HuH-7 (cell line): ENCODE measurements at regions not wholly inside any gene's neighbourhood (a gene's known extent, or its start where the extent isn't known, plus 50 kb on each side); places are given as distances from the start of the nearest gene placed in this dataset.
A peak's percentile ranks its signal among the peaks of the same experiment; 100 is the strongest.

ENCODE experiments used
- DNase-seq: peaks from one replicate; pipeline ENCODE4 v3.0.0; 2011; ENCODE audit warnings: low spot score

DNA sequence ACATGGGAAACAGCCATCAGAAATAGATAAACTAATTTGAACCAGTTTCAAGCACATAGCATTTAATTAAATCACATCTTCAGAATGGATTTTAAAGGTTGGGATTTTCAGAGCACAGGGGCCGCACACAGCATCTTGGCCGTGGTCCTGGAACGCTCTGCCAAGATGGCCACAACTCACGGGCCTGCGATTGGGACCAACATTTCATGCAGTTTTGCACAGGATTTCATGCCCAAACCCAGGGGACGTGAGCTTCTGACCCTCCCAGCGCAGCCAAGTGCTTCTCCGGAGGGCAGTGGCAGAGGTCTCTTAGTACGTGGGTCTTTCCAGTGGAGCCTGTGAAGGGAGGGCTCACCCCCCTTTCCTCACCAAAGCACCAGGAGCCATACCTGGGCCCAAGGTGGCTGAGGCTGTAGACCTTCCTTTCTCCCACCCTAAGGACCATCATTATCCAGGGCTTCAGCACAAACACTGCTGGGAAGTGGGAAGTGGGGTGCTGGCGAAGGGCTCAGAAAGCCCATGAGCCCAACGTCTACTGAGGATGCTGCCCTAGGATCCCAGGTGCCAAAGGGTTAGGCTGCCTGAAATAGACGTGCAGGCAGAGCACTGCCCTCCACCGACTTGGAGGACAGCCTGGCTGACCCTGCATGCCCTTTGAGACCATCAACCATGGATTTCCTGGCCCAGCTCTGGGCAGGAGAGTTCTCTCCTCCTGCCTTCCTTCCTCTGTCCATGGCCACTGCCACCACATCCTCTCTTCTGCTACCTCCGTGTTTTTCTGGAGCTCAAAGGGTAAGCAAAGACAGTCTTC is 611.2 kb upstream of the MGMT start:
- DNase-seq: no peak

GRCh38 chr10:128859738-128860386 is 607.2 kb upstream of the MGMT start:
- DNase-seq: peak; percentile 40

DNA sequence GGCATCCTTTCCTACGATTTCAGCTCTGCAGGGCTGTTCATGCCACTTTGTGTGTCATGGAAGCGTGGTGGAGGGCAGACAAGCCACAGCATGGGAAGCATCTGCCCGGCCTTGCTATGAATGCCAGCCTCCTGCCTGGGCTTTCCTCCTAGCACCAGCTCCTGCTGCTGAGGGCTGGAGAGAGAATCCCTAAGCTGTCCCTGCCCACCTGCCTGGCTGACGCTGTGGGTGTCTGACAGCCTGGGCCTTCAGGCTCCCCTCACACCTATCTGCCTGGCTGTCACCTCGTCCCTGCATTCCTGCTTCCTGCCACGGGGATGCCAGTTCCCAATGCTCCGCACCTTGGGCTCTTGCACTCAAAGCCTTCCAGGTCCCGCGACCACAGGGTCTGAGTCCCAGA is 606.5 kb upstream of the MGMT start:
- DNase-seq: no peak

- no peak for DNase-seq
These were observed 605.8 kb upstream of the MGMT start for GRCh38 chr10:128861018-128861901.

- DNase-seq: no peak
These were observed 603.6 kb upstream of the MGMT start for GRCh38 chr10:128863411-128863810.

DNA sequence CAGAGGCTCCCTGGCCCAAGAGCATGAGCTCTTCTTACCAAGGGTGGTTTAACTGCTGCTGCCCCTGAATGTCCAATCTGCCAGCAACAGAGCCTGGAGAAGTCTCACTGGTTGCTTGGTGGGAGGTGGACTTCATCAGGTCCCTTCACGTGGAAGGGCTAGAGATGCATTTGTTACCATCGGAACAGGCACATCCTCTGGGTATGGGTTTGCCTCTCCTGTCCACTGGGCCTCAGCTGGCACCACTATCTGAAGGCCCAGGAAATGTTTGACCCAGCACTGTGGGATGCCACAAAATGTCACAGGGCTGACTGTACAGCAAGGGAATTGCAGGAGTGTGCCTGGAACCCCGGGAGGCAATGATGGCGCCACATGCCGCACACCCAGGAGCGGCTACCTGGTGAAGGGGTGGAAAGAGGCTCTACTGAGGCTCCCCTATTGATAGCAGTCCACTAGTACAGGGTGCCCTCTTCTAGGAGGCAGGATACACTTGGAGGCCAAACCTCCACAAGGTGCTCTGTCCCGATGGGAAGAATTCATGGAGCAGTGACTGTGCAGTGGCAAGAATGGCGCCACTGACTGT is 603.1 kb upstream of the MGMT start:
- DNase-seq: no peak

DNA sequence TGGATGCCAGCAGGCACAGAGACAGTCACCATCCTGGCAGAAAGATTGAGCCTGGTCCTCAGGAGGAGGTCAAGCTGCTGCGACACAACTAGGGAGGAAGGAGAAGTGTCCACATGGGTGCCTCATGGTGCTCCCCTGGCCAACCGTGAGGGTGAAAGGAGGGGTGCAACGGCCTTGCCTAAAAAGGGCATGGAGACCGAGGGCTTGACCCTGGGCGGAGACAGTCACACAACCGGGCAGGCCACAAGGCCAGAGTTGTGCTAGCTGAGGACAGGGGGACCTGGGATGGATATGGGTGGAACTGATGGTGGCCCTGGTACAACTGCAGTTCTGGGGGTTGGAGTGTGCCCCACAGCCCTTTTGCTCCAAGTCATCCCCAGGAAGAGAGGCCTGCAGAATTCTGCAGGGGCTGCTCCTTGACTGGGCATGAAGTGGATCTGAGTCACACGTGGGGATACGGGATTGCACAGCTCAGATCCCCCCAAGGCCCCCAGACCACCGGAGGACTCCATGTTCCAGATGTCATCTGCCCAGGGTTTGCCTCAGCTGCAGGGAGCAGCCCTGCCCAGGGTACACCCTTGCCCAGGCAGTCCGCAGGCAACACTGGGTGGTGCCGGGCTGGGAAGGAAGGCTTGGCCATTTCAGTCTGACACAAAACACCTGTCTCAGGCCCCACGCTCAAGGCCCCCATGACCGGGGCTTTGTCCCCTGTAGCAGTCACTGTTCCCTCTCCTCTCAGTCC is 602.3 kb upstream of the MGMT start:
- no peak for DNase-seq

DNA sequence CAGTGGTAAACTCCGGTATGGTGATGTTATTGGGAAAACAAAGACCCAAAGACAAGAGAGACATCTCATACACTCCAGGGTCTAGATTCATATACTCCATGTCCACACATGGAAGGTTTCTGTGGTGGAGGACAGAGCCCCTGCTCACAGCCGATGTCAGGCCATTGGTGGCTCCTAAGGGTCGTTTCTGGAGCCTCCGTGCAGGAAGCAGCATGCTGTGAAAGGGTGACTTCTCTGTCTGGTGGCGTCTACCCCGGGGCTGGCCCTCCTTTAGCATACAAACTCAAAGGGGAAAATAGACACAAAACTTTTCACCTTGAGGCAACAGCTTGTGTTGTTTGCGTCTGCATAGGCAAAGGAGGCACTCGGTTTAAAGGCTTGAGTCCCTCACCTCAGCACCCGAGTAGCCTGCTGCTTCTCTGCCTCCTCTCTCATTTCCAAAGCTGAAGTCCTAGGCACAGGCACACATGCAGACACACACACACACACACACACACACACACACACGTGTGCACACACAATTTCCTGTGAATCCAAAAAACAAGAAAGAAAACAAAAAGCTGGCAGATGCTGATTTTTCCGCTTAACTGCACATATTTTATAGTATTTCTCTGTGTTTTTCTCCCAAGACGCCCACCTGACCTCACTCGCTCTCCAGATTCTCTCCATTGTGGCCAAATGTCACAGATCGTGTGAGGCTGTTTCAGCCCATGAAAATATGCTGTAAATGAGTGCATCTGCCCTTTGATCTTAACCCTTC is 601.4 kb upstream of the MGMT start:
- DNase-seq: no peak

GRCh38 chr10:128866551-128866950 is 600.5 kb upstream of the MGMT start:
- DNase-seq: no peak

DNA sequence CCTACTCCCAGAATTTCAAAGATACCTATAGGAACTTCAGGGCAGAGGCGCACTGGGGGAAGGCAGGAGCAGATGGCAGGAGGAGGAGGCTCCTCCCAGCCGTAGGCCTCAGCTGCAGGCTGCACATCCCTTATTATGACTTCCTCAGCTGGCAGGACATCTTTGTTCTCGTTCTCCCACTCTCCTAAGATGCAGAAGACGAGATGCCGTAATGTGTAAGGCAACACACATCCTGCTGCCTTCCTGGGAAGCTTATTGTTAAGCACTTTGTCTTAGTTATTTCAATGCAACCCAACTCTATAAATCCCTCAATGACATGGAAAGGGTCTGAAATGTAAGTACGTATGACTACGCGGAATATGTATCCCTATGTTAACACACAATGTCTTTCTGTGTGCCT is 599.8 kb upstream of the MGMT start:
- no peak for DNase-seq

- no peak for DNase-seq
These were observed 599.2 kb upstream of the MGMT start for GRCh38 chr10:128867819-128868218.

DNA sequence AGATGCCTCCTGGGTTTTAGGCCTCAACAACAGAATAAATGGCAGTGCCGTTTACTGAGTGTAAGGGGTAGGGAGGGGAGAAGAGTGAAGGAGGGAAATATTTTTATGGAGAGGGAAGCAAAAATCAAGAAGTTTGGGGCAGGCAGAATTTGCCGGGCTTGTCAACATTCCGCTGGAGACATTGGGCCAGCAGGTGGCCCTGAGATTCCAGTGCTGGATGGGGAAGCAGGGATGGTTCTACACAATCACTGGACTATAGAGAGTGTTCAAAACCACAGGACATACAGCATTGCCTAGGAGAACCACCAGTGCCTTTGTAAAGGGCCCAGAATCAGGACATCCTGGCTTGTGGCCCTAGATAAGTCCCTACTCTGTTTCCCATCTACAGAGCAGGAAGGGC is 598.6 kb upstream of the MGMT start:
- no peak for DNase-seq

DNA sequence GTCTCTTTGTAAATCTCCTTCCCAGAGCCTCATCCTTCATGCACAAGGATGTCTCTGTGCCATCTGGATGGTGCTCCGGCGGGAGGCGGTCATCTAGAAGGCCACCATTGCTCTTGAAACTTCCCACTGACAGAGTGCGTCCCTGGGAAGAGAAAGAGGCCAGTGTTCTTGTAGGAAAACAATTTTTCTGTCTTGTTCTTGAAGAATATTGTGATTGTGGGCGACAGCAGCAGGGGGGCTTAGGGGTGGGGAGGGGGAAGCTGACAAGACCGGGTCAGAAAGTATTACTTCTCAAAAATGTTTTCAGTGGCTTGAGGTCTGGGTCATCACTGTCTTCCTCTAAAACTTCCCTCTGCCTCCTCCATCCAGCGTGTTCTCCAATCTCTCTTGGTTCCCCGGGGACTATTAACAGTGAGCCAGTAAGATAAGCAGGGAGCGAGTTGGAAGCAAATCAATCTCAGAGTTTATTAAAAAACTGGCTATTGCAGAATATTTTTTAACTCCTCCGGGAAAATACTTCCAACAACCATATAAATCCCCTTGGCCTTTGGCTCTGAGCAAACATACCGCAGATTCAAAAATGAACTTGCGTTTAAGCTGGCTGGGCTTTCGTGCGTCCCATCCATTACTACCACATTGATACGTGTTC is 597.8 kb upstream of the MGMT start:
- no peak for DNase-seq

DNA sequence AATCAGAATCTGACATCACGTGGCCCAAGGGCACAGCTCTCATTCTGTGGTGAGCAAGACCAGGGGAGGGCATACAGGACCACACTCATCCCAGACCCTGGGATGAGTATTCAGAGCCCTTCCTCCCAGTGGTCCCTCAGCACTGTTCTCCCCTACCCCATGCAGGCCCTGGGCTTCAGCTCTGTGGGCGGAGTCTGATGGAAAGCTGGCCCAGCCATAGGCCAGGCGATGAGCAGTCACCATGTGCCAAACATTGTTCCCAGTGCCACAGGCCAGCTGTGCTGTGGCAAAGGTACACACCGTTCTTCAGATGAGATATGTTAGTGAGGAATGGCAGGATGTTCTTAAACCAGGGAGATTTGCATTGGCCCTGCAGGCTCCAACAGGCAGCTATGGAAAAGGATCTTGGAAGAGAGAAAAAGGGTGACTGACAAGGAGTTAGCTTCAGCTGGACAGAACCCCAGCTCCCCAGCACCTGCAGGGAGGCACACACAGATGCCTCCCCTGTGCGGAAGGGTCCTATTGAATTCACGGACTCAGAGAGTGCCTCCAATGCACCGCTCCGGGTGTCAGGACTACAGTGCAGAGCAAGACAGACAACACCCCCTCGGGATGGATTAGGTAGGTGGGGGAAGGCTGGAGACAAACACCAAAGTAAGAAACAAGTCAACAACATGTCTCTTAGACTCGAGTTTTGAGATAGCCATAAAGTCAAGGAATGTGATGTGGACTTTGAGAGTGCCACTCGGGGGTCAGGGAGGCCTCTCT is 596.0 kb upstream of the MGMT start:
- DNase-seq: no peak

DNA sequence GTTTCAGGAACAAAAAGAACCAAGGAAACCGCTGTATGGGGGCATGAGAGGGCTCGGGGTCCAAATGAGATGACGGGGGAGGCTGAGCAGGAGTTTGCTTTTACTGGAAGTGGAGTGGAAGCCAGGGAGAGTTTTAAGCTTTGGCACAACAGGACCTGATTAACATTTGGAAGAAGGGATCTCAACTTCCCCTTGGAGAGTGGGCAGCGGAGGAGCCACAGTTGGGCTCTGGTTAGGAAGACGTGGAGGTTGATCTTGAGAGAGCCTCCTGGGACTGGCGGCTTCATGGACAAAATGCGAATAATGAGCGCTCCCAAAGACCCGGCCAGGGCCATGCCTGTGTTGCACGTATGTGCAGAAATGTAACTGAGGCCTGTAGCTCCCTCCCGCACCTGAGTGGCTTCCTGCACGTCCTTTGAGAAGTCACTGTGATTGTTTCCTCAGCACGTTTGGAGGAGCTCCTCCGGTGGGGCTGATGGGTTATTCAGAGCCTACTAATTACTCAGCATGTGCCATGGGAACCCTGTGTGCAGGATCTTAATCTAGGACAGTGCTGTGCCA is 595.3 kb upstream of the MGMT start:
- no peak for DNase-seq

DNA sequence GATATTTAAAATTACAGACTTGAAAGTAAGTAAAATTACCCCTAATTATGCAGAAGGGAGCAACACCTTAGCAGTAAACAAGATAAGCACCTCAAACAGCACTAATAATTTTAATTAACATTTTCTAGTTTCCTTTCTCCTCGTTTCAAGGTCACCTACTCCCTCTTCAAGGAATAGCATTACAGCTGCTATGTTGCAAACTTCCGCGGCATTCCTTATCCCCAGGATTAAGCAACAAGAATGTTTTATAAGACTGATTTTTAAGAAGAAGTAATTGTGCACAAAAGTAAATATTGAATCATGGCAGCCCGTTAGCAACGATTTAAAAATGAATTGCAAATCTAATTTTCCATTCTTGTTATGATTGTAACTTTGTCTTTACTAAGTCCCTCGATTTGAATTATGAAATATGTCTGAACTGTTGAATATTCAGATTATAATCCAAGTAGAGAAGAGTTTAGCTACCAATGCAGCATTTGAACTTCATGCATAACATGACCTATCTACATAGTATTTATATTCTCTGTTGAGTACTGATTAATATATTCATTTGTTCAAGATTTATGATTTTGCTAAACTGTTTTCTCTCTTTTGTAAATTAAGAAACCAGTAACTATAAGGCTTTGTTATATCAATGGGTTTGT is 593.5 kb upstream of the MGMT start:
- no peak for DNase-seq

DNA sequence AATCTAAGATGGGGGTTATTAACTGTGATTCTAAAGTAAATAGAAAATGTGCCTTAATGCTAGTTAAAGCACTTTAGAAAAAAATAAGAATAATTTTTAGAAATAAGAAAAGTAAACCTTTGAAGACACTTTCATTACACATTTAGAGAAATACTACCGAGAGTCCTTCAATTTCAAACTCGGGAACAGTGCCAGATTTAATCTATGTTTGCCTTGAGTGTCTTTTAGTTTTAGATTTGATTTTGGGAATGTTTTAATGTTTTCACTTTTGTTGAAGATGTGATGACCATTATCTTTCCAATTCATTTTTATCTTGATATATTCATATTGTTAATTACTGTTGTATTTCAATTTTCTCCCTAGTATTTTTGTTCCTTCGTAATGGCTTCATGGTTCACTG is 592.7 kb upstream of the MGMT start:
- DNase-seq: no peak

- no peak for DNase-seq
These were observed 591.9 kb upstream of the MGMT start for GRCh38 chr10:128875030-128875744.
